ENCODE measurements at regions not wholly inside any gene's neighbourhood (a gene's known extent, or its start where the extent isn't known, plus 50 kb on each side); places are given as distances from the start of the nearest gene placed in this dataset.

DNA sequence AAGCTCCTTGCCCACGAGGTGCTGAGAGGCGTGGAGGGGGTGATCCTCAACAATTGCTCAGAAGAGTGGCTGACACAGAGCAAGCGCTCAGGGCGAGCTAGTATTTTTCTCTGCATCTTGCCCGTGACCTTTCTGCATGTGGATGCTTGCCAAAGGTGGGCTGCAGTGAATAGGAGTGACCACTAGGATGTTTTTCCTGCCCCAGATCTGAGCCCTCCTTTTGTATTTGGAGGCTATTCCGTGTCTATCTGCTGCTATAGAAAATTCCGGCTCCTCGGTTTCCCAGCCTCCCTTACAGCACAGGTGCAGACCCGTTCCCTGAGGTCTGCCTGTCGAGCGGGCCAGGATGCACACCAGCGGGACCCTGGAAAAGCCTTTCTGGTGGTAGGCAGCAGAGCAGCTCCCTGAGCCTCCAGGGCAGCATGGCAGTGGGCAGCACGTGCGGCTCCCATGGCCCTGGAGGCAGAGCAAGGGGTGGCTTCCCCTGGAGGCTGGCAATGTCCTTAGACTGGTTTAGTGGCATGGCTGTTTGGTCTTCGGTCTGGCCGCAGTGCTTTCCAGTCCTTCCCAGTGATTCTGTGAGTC lies 145.1 kb upstream of the PCBD1 start:
- TF ChIP-seq, protein P1, sequence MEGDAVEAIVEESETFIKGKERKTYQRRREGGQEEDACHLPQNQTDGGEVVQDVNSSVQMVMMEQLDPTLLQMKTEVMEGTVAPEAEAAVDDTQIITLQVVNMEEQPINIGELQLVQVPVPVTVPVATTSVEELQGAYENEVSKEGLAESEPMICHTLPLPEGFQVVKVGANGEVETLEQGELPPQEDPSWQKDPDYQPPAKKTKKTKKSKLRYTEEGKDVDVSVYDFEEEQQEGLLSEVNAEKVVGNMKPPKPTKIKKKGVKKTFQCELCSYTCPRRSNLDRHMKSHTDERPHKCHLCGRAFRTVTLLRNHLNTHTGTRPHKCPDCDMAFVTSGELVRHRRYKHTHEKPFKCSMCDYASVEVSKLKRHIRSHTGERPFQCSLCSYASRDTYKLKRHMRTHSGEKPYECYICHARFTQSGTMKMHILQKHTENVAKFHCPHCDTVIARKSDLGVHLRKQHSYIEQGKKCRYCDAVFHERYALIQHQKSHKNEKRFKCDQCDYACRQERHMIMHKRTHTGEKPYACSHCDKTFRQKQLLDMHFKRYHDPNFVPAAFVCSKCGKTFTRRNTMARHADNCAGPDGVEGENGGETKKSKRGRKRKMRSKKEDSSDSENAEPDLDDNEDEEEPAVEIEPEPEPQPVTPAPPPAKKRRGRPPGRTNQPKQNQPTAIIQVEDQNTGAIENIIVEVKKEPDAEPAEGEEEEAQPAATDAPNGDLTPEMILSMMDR (conservative IDR thresholded peaks at IDR 0.05 in 1 of 2, IDR thresholded peaks at IDR 0.05 in 1 of 2; ENCODE audit: extremely low read depth in 1 of 2, insufficient read depth in 1 of 2, low read depth in 1 of 2, low read length in 2 of 2) = no peak
- TF ChIP-seq EZH2 (IDR thresholded peaks at IDR 0.05; ENCODE audit: borderline replicate concordance, low read length) = no peak
